IPS-NIHi11 (cell line): ENCODE measurements at regions not wholly inside any gene's neighbourhood (a gene's known extent, or its start where the extent isn't known, plus 50 kb on each side); places are given as distances from the start of the nearest gene placed in this dataset.

Experiments
- DNase-seq: peaks from one replicate; pipeline ENCODE4 v3.0.0; 2012; ENCODE audit warnings: mixed read lengths, low spot score

GRCh38 chr1:29488086-29488793, 251.9 kb downstream of the PTPRU start:
- DNase-seq, result no peak

GRCh38 chr1:29487291-29487690, 251.0 kb downstream of the PTPRU start:
- no peak for DNase-seq

- no peak for DNase-seq
Observed at GRCh38 chr1:29485096-29485925, 249.0 kb downstream of the PTPRU start.

- DNase-seq, result no peak
Observed at GRCh38 chr1:29482991-29483390, 246.7 kb downstream of the PTPRU start.

GRCh38 chr1:29482064-29482463, 245.7 kb downstream of the PTPRU start:
- no peak for DNase-seq

- no peak for DNase-seq
Observed at GRCh38 chr1:29481031-29481430, 244.7 kb downstream of the PTPRU start.

GRCh38 chr1:29478879-29479278, 242.6 kb downstream of the PTPRU start:
- DNase-seq, result no peak

GRCh38 chr1:29478151-29478791, 241.9 kb downstream of the PTPRU start:
- peak; percentile 63 for DNase-seq

- DNase-seq, result no peak
Observed at GRCh38 chr1:29475326-29475725, 239.0 kb downstream of the PTPRU start.

GRCh38 chr1:29474274-29475244, 238.2 kb downstream of the PTPRU start:
- no peak for DNase-seq

- no peak for DNase-seq
Observed at GRCh38 chr1:29473161-29473855, 237.0 kb downstream of the PTPRU start.

- no peak for DNase-seq
Observed at GRCh38 chr1:29471487-29472313, 235.4 kb downstream of the PTPRU start.

- DNase-seq, result no peak
Observed at GRCh38 chr1:29470788-29471119, 234.4 kb downstream of the PTPRU start.

GRCh38 chr1:29470087-29470787, 233.9 kb downstream of the PTPRU start:
- no peak for DNase-seq

GRCh38 chr1:29469457-29469856, 233.1 kb downstream of the PTPRU start:
- DNase-seq, result no peak

- DNase-seq, result no peak
Observed at GRCh38 chr1:29467989-29468900, 231.9 kb downstream of the PTPRU start.

GRCh38 chr1:29466258-29466657, 229.9 kb downstream of the PTPRU start:
- no peak for DNase-seq

- peak; percentile 69 for DNase-seq
Observed at GRCh38 chr1:29465755-29466154, 229.4 kb downstream of the PTPRU start.

GRCh38 chr1:29462096-29462495, 225.8 kb downstream of the PTPRU start:
- no peak for DNase-seq
